RWPE1 (cell line): ENCODE measurements at regions not wholly inside any gene's neighbourhood (a gene's known extent, or its start where the extent isn't known, plus 50 kb on each side); places are given as distances from the start of the nearest gene placed in this dataset.

Experiments used
- CTCF ChIA-PET: fragments of 350-600 bp; sonication (Branson Sonifier 250); formaldehyde crosslinking; extraction: SDS; loops from one replicate; lab custom pipeline; 2021; lab: Yijun Ruan, JAX
- POLR2A ChIA-PET: fragments of 400-600 bp; formaldehyde crosslinking; extraction: SDS; loops from one replicate; lab custom pipeline; 2020; ENCODE audit warnings: antibody characterized with exemption; ENCODE audit not compliant: low non-redundant PET; lab: Yijun Ruan, JAX
- DNase-seq: peaks from one replicate; pipeline ENCODE4 v3.0.0; 2012; ENCODE audit warnings: low spot score
- H3K27ac ChIP-seq: fragments of 450-650 bp; 2 replicates; pipeline ENCODE4 v1.5.1; 2017
- CTCF ChIP-seq: fragments of 450-650 bp; conservative IDR thresholded peaks from 2 replicates; pipeline ENCODE4 v1.5.1; 2017; ENCODE audit warnings: low read depth, mild to moderate bottlenecking

- DNase-seq: no peak
- no peak for TF ChIP-seq CTCF
- H3K27ac ChIP-seq: no peak overlapping the region
- ChIA-PET POLR2A (no interaction called here), CTCF (interaction anchor here (0.6 kb wide), 1 partner anchor 715 kb away, joined by 5 read pairs; no protein-coding TSS in a partner anchor)
Observed at GRCh38 chr12:46679754-46680153, 146.0 kb downstream of the SLC38A4 start.

- H3K27ac ChIP-seq: no peak overlapping the region
- CTCF ChIA-PET: interaction anchor here (0.6 to 0.8 kb wide), 3 partner anchors 27 to 620 kb away, joined by 3 read pairs; no protein-coding TSS in a partner anchor
- no peak for TF ChIP-seq CTCF
- POLR2A ChIA-PET: no interaction called here
- DNase-seq: peak; percentile 71
Observed at GRCh38 chr12:46678426-46678825, 147.4 kb downstream of the SLC38A4 start.

GRCh38 chr12:46677749-46678148, 148.0 kb downstream of the SLC38A4 start:
- H3K27ac ChIP-seq: peak overlapping the region; percentile 91
- ChIA-PET POLR2A (no interaction called here), CTCF (interaction anchor here (0.6 to 1.0 kb wide), 5 partner anchors 22 to 607 kb away, joined by 3 to 4 read pairs (median 3); no protein-coding TSS in a partner anchor)
- DNase-seq: peak; percentile 52
- peak; percentile 36 for TF ChIP-seq CTCF

- ChIA-PET POLR2A (interaction anchor here (0.5 to 0.6 kb wide), 2 partner anchors 85 to 265 kb away, joined by 3 read pairs; no protein-coding TSS in a partner anchor), CTCF (interaction anchor here (0.6 to 1.0 kb wide), 9 partner anchors 15 to 441 kb away, joined by 3 to 6 read pairs (median 3); no protein-coding TSS in a partner anchor)
- peak; percentile 26 for DNase-seq
- TF ChIP-seq CTCF: no peak
- peak overlapping the region; percentile 91 for H3K27ac ChIP-seq
Observed at GRCh38 chr12:46676797-46677520, 148.8 kb downstream of the SLC38A4 start.

GRCh38 chr12:46676396-46676795, 149.4 kb downstream of the SLC38A4 start:
- TF ChIP-seq CTCF: no peak
- ChIA-PET POLR2A (interaction anchor here (0.5 to 0.6 kb wide), 2 partner anchors 85 to 266 kb away, joined by 3 read pairs; no protein-coding TSS in a partner anchor), CTCF (interaction anchor here (0.6 to 1.0 kb wide), 3 partner anchors 15 to 323 kb away, joined by 3 read pairs; no protein-coding TSS in a partner anchor)
- DNase-seq: no peak
- peak overlapping the region; percentile 77 for H3K27ac ChIP-seq

- DNase-seq: no peak
- TF ChIP-seq CTCF: peak; percentile 34; the same call in 1 of the 2 replicates
- peak overlapping the region; percentile 77 for H3K27ac ChIP-seq
- ChIA-PET CTCF (interaction anchor here (0.7 kb wide), 1 partner anchor 225 kb away, joined by 3 read pairs; no protein-coding TSS in a partner anchor), POLR2A (no interaction called here)
Observed at GRCh38 chr12:46675736-46676135, 150.1 kb downstream of the SLC38A4 start.
